Fibroblast of lung (primary cell): ENCODE measurements at regions not wholly inside any gene's neighbourhood (a gene's known extent, or its start where the extent isn't known, plus 50 kb on each side); places are given as distances from the start of the nearest gene placed in this dataset.

ENCODE experiments used
- CTCF ChIP-seq, 2 donors: IDR thresholded peaks in 1 of 2; conservative IDR thresholded peaks in 1 of 2; 1 replicate in 1 of 2; 2 replicates in 1 of 2; pipeline ENCODE4 v1.5.1; 2011 to 2012; ENCODE audit warnings: low read length in 2 of 2, control low read depth in 1 of 2, inconsistent platforms in 1 of 2, low read depth in 1 of 2, mild to moderate bottlenecking in 1 of 2
- EZH2 ChIP-seq: IDR thresholded peaks from 2 replicates; pipeline ENCODE4 v1.5.1; 2012; ENCODE audit warnings: low read length, control low read depth, mild to moderate bottlenecking; ENCODE audit errors: missing control alignments

GRCh38 chr21:35510294-35510693, 461.2 kb upstream of the RUNX1 start:
- TF ChIP-seq EZH2 (no peak), CTCF (conservative IDR thresholded peaks at IDR 0.05 in 1 of 2, IDR thresholded peaks at IDR 0.05 in 1 of 2; ENCODE audit: low read depth in 1 of 2, low read length in 2 of 2) (no peak)
